GM18520 (cell line): ENCODE measurements at regions not wholly inside any gene's neighbourhood (a gene's known extent, or its start where the extent isn't known, plus 50 kb on each side); places are given as distances from the start of the nearest gene placed in this dataset.
"Not testable (repeated sequence)": the region's sequence is repeated elsewhere in the genome, so short reads cannot be mapped to it uniquely, and the experiment has no call there.

Experiments
- ATAC-seq: cut with Tn5 transposase; IDR thresholded peaks from one replicate; pipeline ENCODE4 v1.9.1; 2021; ENCODE audit not compliant: unreplicated experiment

- ATAC-seq = no peak
Measured at GRCh38 chr12:4822572-4822971, 87.1 kb upstream of the KCNA1 start.

GRCh38 chr12:4824380-4824779 is 85.3 kb upstream of the KCNA1 start:
- ATAC-seq = no peak

GRCh38 chr12:4825011-4825858 is 84.5 kb upstream of the KCNA1 start:
- ATAC-seq = no peak

- no peak for ATAC-seq
Measured at GRCh38 chr12:4826909-4827308, 82.8 kb upstream of the KCNA1 start.

GRCh38 chr12:4828176-4828575 is 81.5 kb upstream of the KCNA1 start:
- no peak for ATAC-seq

- ATAC-seq = peak; percentile 76
Measured at GRCh38 chr12:4829161-4829792, 80.4 kb upstream of the KCNA1 start.

GRCh38 chr12:4829793-4830162 is 79.9 kb upstream of the KCNA1 start:
- ATAC-seq = no peak

GRCh38 chr12:4830556-4831210 is 79.0 kb upstream of the KCNA1 start:
- ATAC-seq = no peak

- no peak for ATAC-seq
Measured at GRCh38 chr12:4833053-4833452, 76.7 kb upstream of the KCNA1 start.

GRCh38 chr12:4833524-4833923 is 76.2 kb upstream of the KCNA1 start:
- ATAC-seq = no peak

- ATAC-seq = not testable (repeated sequence)
Measured at GRCh38 chr12:4842401-4842800, 67.3 kb upstream of the KCNA1 start.

GRCh38 chr12:4843907-4844306 is 65.8 kb upstream of the KCNA1 start:
- no peak for ATAC-seq

- no peak for ATAC-seq
Measured at GRCh38 chr12:4847713-4848112, 62.0 kb upstream of the KCNA1 start.

GRCh38 chr12:4849115-4849541 is 60.6 kb upstream of the KCNA1 start:
- no peak for ATAC-seq

- no peak for ATAC-seq
Measured at GRCh38 chr12:4849795-4850345, 59.8 kb upstream of the KCNA1 start.

GRCh38 chr12:4850857-4851380 is 58.8 kb upstream of the KCNA1 start:
- no peak for ATAC-seq

GRCh38 chr12:4852308-4852707 is 57.4 kb upstream of the KCNA1 start:
- ATAC-seq = no peak

- no peak for ATAC-seq
Measured at GRCh38 chr12:4852911-4853310, 56.8 kb upstream of the KCNA1 start.

GRCh38 chr12:4855121-4855924 is 54.4 kb upstream of the KCNA1 start:
- ATAC-seq = no peak

GRCh38 chr12:4856596-4856995 is 53.1 kb upstream of the KCNA1 start:
- no peak for ATAC-seq
